ENCODE measurements at regions not wholly inside any gene's neighbourhood (a gene's known extent, or its start where the extent isn't known, plus 50 kb on each side); places are given as distances from the start of the nearest gene placed in this dataset.

DNA sequence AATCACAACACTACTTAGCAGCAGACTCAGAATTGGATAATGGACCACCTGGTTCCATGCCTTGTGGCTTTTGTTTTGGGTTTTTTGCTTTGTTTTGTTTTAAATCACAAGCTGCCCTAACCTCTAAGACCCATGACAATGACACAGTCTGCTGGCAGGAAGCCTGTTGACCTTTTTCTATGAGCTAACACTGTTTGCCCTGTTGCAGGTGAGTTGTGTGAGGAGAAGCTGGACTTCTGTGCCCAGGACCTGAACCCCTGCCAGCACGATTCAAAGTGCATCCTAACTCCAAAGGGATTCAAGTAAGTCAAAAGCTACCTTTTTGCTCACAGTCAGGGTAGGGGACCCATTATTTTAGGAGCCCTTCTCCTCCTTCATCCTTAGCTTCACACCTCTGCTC is 110.8 kb upstream of the PACRGL start:
- intact Hi-C loops (cut with DNase I), result no loop called here
- no peaks in the 10 kb centered on the region for H3K27me3 ChIP-seq
- WGBS, 2 donors, result 52 to 87% methylated on average over 1 of the region's 1 CpG

DNA sequence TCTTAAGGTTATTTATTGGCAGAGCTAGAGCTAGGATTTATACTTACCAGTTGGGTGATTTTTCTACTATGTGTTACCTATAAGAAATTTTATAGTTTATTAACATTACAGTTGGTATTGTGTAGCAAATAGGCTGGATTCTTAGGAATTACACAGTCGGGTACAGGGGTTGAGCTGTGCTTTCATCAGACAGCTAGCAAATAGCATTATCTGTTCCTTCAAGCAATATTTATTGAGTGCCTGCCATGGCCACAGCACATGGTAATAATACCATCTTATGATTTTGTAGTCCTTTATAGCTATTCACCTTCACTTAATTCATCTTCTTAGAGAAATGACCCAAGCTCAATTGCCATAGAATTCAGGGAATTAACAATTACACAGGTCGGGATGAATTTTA is 109.4 kb upstream of the PACRGL start:
- Histone ChIP-seq H3K36me3 (replicated peaks in 1 of 2; ENCODE audit: insufficient read depth in 1 of 2, low read depth in 2 of 2) (no peaks in the 10 kb centered on the region), H3K9me3 (no peaks in the 10 kb centered on the region), H3K4me1 (no peaks in the 10 kb centered on the region), H3K27me3 (no peaks in the 10 kb centered on the region), H3K4me3 (no peak overlapping the region), H3K27ac (no peak overlapping the region)
- 64 to 65% methylated on average over 2 of the region's 2 CpGs for WGBS, 2 donors
- DNase-seq (no peak), ATAC-seq (no peak)
- intact Hi-C loops (cut with DNase I), result no loop called here
- no peak for TF ChIP-seq POLR2A (IDR thresholded peaks at IDR 0.05)
- TF ChIP-seq, protein P1, sequence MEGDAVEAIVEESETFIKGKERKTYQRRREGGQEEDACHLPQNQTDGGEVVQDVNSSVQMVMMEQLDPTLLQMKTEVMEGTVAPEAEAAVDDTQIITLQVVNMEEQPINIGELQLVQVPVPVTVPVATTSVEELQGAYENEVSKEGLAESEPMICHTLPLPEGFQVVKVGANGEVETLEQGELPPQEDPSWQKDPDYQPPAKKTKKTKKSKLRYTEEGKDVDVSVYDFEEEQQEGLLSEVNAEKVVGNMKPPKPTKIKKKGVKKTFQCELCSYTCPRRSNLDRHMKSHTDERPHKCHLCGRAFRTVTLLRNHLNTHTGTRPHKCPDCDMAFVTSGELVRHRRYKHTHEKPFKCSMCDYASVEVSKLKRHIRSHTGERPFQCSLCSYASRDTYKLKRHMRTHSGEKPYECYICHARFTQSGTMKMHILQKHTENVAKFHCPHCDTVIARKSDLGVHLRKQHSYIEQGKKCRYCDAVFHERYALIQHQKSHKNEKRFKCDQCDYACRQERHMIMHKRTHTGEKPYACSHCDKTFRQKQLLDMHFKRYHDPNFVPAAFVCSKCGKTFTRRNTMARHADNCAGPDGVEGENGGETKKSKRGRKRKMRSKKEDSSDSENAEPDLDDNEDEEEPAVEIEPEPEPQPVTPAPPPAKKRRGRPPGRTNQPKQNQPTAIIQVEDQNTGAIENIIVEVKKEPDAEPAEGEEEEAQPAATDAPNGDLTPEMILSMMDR (IDR thresholded peaks at IDR 0.05), result no peak

More for the DNA sequence above, 110.8 kb upstream of the PACRGL start:
- no peak for TF ChIP-seq POLR2A (IDR thresholded peaks at IDR 0.05)
- TF ChIP-seq, protein P1 (IDR thresholded peaks at IDR 0.05), result no peak
- no peak overlapping the region for H3K27ac ChIP-seq
- no peaks in the 10 kb centered on the region for H3K9me3 ChIP-seq
- no peaks in the 10 kb centered on the region for H3K36me3 ChIP-seq (replicated peaks in 1 of 2; ENCODE audit: insufficient read depth in 1 of 2, low read depth in 2 of 2)
- H3K4me3 ChIP-seq, result no peak overlapping the region
- H3K4me1 ChIP-seq, result no peaks in the 10 kb centered on the region
- DNase-seq (no peak), ATAC-seq (no peak)

DNA sequence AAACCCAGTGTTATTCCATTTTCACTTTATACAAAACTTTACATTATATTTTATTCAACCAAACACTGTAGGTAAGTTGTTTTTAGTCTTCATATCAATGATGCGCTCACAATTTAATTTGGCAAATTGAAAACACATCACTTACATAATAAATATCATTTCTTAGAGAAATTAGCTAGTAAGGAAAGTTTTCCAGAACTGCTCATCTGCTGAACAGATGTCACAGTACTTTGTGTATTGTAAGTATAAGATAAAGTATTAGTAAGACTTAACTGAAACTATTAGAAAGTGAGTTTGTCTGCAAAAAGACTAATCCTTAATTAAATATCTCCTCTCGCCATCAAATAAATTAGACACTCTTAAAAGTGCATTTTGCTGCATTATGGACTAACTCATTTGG is 108.7 kb upstream of the PACRGL start:
- ATAC-seq, result no peak
- Histone ChIP-seq H3K36me3 (replicated peaks in 1 of 2; ENCODE audit: insufficient read depth in 1 of 2, low read depth in 2 of 2) (no peaks in the 10 kb centered on the region), H3K27ac (no peak overlapping the region), H3K4me1 (no peaks in the 10 kb centered on the region), H3K4me3 (no peak overlapping the region), H3K9me3 (no peaks in the 10 kb centered on the region), H3K27me3 (no peaks in the 10 kb centered on the region)
- DNase-seq, result no peak
- WGBS, 2 donors, result 87 to 96% methylated on average over 2 of the region's 2 CpGs
- intact Hi-C loops (cut with DNase I), result no loop called here
- TF ChIP-seq, protein P1 (IDR thresholded peaks at IDR 0.05), result no peak
- no peak for TF ChIP-seq POLR2A (IDR thresholded peaks at IDR 0.05)

DNA sequence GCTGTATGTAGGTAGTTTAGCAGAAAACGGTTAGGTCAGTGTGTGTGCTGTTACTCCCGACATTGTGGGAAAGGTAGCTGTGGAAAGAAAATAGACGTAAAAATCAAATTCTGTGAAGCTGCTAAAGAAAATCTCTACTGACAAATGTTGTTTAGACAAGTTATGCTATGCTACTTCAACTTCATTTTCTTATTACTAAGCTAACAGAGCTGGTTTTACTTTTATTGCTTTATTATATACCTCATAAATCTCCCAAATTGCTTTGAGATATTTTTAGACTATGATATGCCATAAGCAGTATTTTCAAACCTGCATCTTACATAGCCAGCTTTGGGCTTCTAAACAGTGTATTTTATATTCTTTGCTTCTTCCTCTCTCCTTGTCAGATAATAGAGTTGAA is 108.2 kb upstream of the PACRGL start:
- no peaks in the 10 kb centered on the region for H3K36me3 ChIP-seq (replicated peaks in 1 of 2; ENCODE audit: insufficient read depth in 1 of 2, low read depth in 2 of 2)
- no peaks in the 10 kb centered on the region for H3K27me3 ChIP-seq
- DNase-seq, result no peak
- TF ChIP-seq, protein P1 (IDR thresholded peaks at IDR 0.05), result no peak
- TF ChIP-seq POLR2A (IDR thresholded peaks at IDR 0.05), result no peak
- no peak overlapping the region for H3K4me3 ChIP-seq
- H3K27ac ChIP-seq, result no peak overlapping the region
- WGBS, 2 donors, result 75 to 85% methylated on average over 3 of the region's 3 CpGs
- intact Hi-C loops (cut with DNase I), result no loop called here
- ATAC-seq, result no peak
- no peaks in the 10 kb centered on the region for H3K9me3 ChIP-seq
- no peaks in the 10 kb centered on the region for H3K4me1 ChIP-seq

DNA sequence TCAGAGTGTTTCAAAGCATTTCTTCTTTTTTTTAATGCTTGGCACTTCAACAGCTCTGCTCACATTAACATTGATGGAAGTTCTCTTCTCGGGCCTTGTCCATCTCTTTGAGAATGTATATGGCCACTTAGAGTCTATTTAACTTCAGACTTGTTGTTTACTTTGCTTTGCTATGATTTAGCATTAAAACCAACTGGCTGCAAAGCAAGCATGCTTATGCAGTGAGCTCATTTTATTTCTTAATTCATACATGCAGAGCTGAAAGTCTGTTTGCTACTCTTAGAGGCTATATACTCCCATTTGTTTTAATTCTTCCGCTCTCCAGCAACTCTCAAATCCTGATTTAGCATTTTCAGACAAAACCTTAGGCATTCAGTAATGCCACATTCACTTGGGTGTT is 107.6 kb upstream of the PACRGL start:
- DNase-seq (no peak), ATAC-seq (no peak)
- Histone ChIP-seq H3K27ac (no peak overlapping the region), H3K4me1 (no peaks in the 10 kb centered on the region), H3K36me3 (replicated peaks in 1 of 2; ENCODE audit: insufficient read depth in 1 of 2, low read depth in 2 of 2) (no peaks in the 10 kb centered on the region), H3K27me3 (no peaks in the 10 kb centered on the region), H3K4me3 (no peak overlapping the region), H3K9me3 (no peaks in the 10 kb centered on the region)
- WGBS, 2 donors, result 59 to 70% methylated on average over 2 of the region's 2 CpGs
- intact Hi-C loops (cut with DNase I), result no loop called here
- no peak for TF ChIP-seq POLR2A (IDR thresholded peaks at IDR 0.05)
- TF ChIP-seq, protein P1 (IDR thresholded peaks at IDR 0.05), result no peak
